ENCODE measurements at regions not wholly inside any gene's neighbourhood (a gene's known extent, or its start where the extent isn't known, plus 50 kb on each side); places are given as distances from the start of the nearest gene placed in this dataset.

DNA sequence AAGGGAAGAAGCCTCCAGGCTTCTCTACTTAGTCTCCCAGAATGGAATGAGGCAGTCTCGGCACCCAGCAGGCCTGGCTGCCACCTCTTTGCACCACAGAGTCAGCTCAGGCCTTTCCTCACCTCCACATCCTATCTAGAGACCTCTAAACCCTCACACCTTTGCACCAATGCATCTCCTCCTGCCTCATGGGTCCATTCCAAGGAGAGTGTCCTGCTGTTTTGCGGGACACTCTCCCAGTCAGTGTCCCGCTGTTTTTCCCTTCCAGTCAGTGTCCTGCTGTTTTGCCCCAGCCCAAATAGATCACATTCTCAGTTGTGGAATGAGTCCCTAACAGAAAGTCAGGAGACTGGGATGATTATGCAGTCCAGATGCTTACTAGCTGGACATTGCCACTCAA, 185.6 kb upstream of the CAMK1G start:
- H3K4me1 ChIP-seq, result peaks cover 3% of the 10 kb centered on the region
- DNase-seq (no peak), ATAC-seq (no peak)
- H3K9me3 ChIP-seq, result no peaks in the 10 kb centered on the region
- no peak overlapping the region for H3K4me3 ChIP-seq
- no peak overlapping the region for H3K27ac ChIP-seq
- H3K27me3 ChIP-seq (ENCODE audit: low read depth), result peaks cover 5% of the 10 kb centered on the region
- intact Hi-C loops (cut with DNase I), result no loop called here
- H3K36me3 ChIP-seq, result no peaks in the 10 kb centered on the region
- TF ChIP-seq, protein P1, sequence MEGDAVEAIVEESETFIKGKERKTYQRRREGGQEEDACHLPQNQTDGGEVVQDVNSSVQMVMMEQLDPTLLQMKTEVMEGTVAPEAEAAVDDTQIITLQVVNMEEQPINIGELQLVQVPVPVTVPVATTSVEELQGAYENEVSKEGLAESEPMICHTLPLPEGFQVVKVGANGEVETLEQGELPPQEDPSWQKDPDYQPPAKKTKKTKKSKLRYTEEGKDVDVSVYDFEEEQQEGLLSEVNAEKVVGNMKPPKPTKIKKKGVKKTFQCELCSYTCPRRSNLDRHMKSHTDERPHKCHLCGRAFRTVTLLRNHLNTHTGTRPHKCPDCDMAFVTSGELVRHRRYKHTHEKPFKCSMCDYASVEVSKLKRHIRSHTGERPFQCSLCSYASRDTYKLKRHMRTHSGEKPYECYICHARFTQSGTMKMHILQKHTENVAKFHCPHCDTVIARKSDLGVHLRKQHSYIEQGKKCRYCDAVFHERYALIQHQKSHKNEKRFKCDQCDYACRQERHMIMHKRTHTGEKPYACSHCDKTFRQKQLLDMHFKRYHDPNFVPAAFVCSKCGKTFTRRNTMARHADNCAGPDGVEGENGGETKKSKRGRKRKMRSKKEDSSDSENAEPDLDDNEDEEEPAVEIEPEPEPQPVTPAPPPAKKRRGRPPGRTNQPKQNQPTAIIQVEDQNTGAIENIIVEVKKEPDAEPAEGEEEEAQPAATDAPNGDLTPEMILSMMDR (IDR thresholded peaks at IDR 0.05), result no peak

DNA sequence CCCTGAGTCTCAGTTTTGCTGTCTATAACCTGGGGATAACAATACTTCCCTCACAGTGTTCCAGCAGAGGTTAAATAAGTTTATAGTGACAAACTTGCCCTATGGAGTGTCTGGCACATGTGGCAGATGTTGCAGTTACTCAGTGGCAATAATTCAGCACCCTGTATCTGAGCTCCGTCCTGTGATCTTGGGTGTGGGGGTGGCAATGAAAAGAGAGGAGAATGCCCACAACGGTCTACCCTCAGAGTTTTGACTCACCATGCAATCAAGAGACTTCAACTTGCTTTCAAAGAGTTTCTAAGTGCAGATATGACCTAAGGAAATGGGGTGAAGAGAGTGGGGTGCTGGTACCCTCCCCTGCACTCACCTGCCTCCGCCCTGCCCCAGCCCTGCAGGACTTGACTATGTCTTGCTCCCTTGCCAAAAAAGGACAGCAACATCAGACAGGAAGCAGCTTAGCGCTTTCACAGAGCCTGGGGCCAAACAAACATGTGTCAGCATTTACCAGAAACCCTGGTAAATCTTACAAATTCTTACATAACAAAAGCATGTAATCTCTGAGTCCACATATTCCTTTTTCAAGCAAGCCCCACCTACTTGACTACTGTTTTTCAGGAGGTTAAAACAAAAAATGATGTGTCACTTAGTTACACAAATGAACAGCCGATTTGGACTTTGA, 185.1 kb upstream of the CAMK1G start:
- intact Hi-C loops (cut with DNase I), result no loop called here
- TF ChIP-seq, protein P1 (IDR thresholded peaks at IDR 0.05), result no peak
- H3K4me3 ChIP-seq, result no peak overlapping the region
- peak; percentile 47 to 68 for ATAC-seq
- peaks cover 5% of the 10 kb centered on the region for H3K27me3 ChIP-seq (ENCODE audit: low read depth)
- H3K36me3 ChIP-seq, result no peaks in the 10 kb centered on the region
- no peak overlapping the region for H3K27ac ChIP-seq
- H3K9me3 ChIP-seq, result no peaks in the 10 kb centered on the region
- DNase-seq, result no peak
- peaks cover 3% of the 10 kb centered on the region for H3K4me1 ChIP-seq

- DNase-seq (no peak), ATAC-seq (no peak)
- H3K27me3 ChIP-seq (ENCODE audit: low read depth), result peaks cover 9% of the 10 kb centered on the region
- no peaks in the 10 kb centered on the region for H3K9me3 ChIP-seq
- H3K4me3 ChIP-seq, result no peak overlapping the region
- peaks cover 3% of the 10 kb centered on the region for H3K4me1 ChIP-seq
- intact Hi-C loops (cut with DNase I), result no loop called here
- no peaks in the 10 kb centered on the region for H3K36me3 ChIP-seq
- no peak overlapping the region for H3K27ac ChIP-seq
- TF ChIP-seq, protein P1 (IDR thresholded peaks at IDR 0.05), result no peak
Measured at GRCh38 chr1:209399800-209400199, 183.7 kb upstream of the CAMK1G start.

- H3K4me1 ChIP-seq, result peaks cover 3% of the 10 kb centered on the region
- TF ChIP-seq, protein P1 (IDR thresholded peaks at IDR 0.05), result no peak
- H3K36me3 ChIP-seq, result no peaks in the 10 kb centered on the region
- H3K9me3 ChIP-seq, result no peaks in the 10 kb centered on the region
- intact Hi-C loops (cut with DNase I), result no loop called here
- ATAC-seq, result no peak
- no peak for DNase-seq
- no peak overlapping the region for H3K27ac ChIP-seq
- no peak overlapping the region for H3K4me3 ChIP-seq
- H3K27me3 ChIP-seq (ENCODE audit: low read depth), result peaks cover 4% of the 10 kb centered on the region
Measured at GRCh38 chr1:209400351-209401220, 182.9 kb upstream of the CAMK1G start.

DNA sequence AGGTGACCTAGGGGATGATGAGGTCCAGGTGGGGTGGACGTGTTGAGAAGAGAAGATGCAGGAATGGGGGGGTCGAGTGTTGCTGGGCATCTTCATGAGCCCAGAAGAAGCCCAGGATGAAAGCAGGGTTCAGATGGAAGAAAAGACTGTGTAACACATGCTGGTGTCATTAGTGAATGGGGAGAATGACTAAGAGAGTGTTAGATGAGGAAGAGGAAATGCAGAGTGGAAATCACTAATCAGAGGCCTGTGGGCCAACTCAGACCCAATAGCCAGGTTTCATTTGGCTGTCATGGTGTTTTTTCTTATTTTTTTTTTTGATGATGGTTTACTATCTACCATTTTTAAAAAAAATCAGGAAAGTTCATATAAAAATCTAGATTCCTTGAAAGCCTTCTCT, 180.8 kb upstream of the CAMK1G start:
- Histone ChIP-seq H3K27ac (no peak overlapping the region), H3K4me1 (peaks cover 3% of the 10 kb centered on the region), H3K36me3 (no peaks in the 10 kb centered on the region), H3K27me3 (ENCODE audit: low read depth) (peaks cover 4% of the 10 kb centered on the region), H3K9me3 (no peaks in the 10 kb centered on the region), H3K4me3 (no peak overlapping the region)
- no peak for DNase-seq
- no peak for ATAC-seq
- intact Hi-C loops (cut with DNase I), result no loop called here
- TF ChIP-seq, protein P1 (IDR thresholded peaks at IDR 0.05), result no peak

Data from lower lobe of right lung (tissue), 2 donors.